PC-9 (cell line): ENCODE measurements at regions not wholly inside any gene's neighbourhood (a gene's known extent, or its start where the extent isn't known, plus 50 kb on each side); places are given as distances from the start of the nearest gene placed in this dataset.

Source experiments
- BruUV-seq: library from RNA; stranded (reverse); fragments of 400-500 nt; replicated peaks from 2 replicates; lab custom pipeline; 2021; lab: Mats Ljungman, UMichigan
- CTCF ChIA-PET: fragments of 300-600 bp; sonication (Branson Sonifier 250); formaldehyde crosslinking; loops from one replicate; lab custom pipeline; 2022; ENCODE audit warnings: antibody characterized with exemption; lab: Charles Lee
- POLR2A ChIA-PET: fragments of 300-600 bp; sonication (Branson Sonifier 250); formaldehyde crosslinking; loops from one replicate; lab custom pipeline; 2022; ENCODE audit warnings: antibody characterized with exemption; ENCODE audit not compliant: unreplicated experiment; lab: Charles Lee
- DNase-seq, 2 experiments: peaks; one replicate each; pipeline versions ENCODE4 v3.0.0 to v3.0.0-alpha.2; 2015 to 2022; ENCODE audit warnings: mixed read lengths in 1 of 2
- H2AFZ ChIP-seq: fragments of 200-600 bp; sonication (generic); 2 replicates; pipeline ENCODE4 v1.8.1; 2017; ENCODE audit warnings: antibody characterized with exemption
- H3F3A ChIP-seq: fragments of 200-600 bp; sonication (generic); 2 replicates; pipeline ENCODE4 v1.8.1; 2017; ENCODE audit warnings: antibody characterized with exemption, mild to moderate bottlenecking, low read depth; ENCODE audit not compliant: insufficient read depth
- H3K27ac ChIP-seq: fragments of 200-600 bp; sonication (generic); 2 replicates; pipeline ENCODE4 v1.6.1; 2016; ENCODE audit warnings: mixed run types
- H3K27me3 ChIP-seq: fragments of 200-600 bp; sonication (generic); 2 replicates; pipeline ENCODE4 v1.6.1; 2016; ENCODE audit warnings: low read depth, mixed run types; ENCODE audit not compliant: insufficient read depth
- H3K36me3 ChIP-seq: fragments of 200-600 bp; sonication (generic); 2 replicates; pipeline ENCODE4 v1.6.1; 2016; ENCODE audit warnings: low read depth, mixed run types
- H3K4me1 ChIP-seq: fragments of 200-600 bp; sonication (generic); replicated peaks from 2 replicates; pipeline ENCODE4 v1.6.1; 2016; ENCODE audit warnings: mixed run types; ENCODE audit not compliant: insufficient read depth
- H3K4me2 ChIP-seq: fragments of 200-600 bp; sonication (generic); 2 replicates; pipeline ENCODE4 v1.6.1; 2017; ENCODE audit warnings: mixed run types
- H3K4me3 ChIP-seq: fragments of 200-600 bp; sonication (generic); 2 replicates; pipeline ENCODE4 v1.6.1; 2016; ENCODE audit warnings: mixed run types
- H3K79me2 ChIP-seq: fragments of 200-600 bp; sonication (generic); 2 replicates; pipeline ENCODE4 v1.6.1; 2017; ENCODE audit warnings: low read depth, mixed run types
- H3K9me2 ChIP-seq: fragments of 200-600 bp; sonication (generic); 2 replicates; pipeline ENCODE4 v1.8.1; 2017; ENCODE audit warnings: mild to moderate bottlenecking; ENCODE audit not compliant: insufficient read depth
- H3K9me3 ChIP-seq: fragments of 200-600 bp; sonication (generic); 2 replicates; pipeline ENCODE4 v1.8.1; 2016; ENCODE audit warnings: low read depth; ENCODE audit not compliant: insufficient read depth
- H4K20me1 ChIP-seq: fragments of 200-600 bp; sonication (generic); 2 replicates; pipeline ENCODE4 v1.8.1; 2017; ENCODE audit not compliant: insufficient read depth
- EZH2 ChIP-seq: fragments of 200-600 bp; sonication (generic); IDR thresholded peaks from 2 replicates; pipeline ENCODE4 v1.8.0; 2017; ENCODE audit warnings: antibody characterized with exemption, low read depth
- intact Hi-C: fragments of 100-400 bp; cut with micrococcal nuclease; formaldehyde crosslinking; loops from one replicate; pipeline ENCODE4 v1.10.0; 2022; ENCODE audit not compliant: unreplicated experiment
- TF ChIP-seq, protein P1 (sequence below): fragments of 200-600 bp; sonication (generic); conservative IDR thresholded peaks from 2 replicates; pipeline ENCODE4 v1.6.1; 2017; ENCODE audit warnings: mixed run types, antibody characterized with exemption, mild to moderate bottlenecking, moderate library complexity

DNA sequence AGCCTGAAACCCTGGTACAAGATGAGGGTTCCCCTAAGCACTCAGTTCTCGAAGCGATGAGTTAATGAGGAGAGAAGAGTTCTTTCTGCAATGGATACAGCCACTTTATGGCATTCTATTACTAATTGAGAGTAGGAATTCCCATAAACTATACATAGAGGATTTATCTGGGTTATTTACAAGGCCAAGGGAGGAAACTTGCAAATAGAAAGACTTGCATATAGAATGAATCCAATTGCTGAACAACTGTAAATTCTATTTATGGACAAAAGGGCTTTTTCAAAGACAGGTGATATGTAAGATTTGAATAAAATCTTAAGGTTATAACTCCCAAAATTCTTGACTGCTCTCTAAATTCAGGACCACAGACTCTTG, 182.2 kb downstream of the PPARGC1A start:
- POLR2A ChIA-PET: no interaction called here
- H3K4me1 ChIP-seq: no peaks in the 10 kb centered on the region
- no peaks in the 10 kb centered on the region for H3K79me2 ChIP-seq
- H3K9me3 ChIP-seq: no peaks in the 10 kb centered on the region
- TF ChIP-seq, protein P1, sequence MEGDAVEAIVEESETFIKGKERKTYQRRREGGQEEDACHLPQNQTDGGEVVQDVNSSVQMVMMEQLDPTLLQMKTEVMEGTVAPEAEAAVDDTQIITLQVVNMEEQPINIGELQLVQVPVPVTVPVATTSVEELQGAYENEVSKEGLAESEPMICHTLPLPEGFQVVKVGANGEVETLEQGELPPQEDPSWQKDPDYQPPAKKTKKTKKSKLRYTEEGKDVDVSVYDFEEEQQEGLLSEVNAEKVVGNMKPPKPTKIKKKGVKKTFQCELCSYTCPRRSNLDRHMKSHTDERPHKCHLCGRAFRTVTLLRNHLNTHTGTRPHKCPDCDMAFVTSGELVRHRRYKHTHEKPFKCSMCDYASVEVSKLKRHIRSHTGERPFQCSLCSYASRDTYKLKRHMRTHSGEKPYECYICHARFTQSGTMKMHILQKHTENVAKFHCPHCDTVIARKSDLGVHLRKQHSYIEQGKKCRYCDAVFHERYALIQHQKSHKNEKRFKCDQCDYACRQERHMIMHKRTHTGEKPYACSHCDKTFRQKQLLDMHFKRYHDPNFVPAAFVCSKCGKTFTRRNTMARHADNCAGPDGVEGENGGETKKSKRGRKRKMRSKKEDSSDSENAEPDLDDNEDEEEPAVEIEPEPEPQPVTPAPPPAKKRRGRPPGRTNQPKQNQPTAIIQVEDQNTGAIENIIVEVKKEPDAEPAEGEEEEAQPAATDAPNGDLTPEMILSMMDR: no peak
- no peak for TF ChIP-seq EZH2
- H3K4me2 ChIP-seq: no peak overlapping the region
- no peaks in the 10 kb centered on the region for H3K27me3 ChIP-seq
- no peaks in the 10 kb centered on the region for H3K36me3 ChIP-seq
- no TSS peak for BruUV-seq
- no peak overlapping the region for H3K27ac ChIP-seq
- H2AFZ ChIP-seq: no peak overlapping the region
- CTCF ChIA-PET: no interaction called here
- H4K20me1 ChIP-seq: no peaks in the 10 kb centered on the region
- H3K9me2 ChIP-seq: no peaks in the 10 kb centered on the region
- H3F3A ChIP-seq: no peaks in the 10 kb centered on the region
- DNase-seq: no peak
- H3K4me3 ChIP-seq: no peak overlapping the region
- intact Hi-C loops: no loop called here

DNA sequence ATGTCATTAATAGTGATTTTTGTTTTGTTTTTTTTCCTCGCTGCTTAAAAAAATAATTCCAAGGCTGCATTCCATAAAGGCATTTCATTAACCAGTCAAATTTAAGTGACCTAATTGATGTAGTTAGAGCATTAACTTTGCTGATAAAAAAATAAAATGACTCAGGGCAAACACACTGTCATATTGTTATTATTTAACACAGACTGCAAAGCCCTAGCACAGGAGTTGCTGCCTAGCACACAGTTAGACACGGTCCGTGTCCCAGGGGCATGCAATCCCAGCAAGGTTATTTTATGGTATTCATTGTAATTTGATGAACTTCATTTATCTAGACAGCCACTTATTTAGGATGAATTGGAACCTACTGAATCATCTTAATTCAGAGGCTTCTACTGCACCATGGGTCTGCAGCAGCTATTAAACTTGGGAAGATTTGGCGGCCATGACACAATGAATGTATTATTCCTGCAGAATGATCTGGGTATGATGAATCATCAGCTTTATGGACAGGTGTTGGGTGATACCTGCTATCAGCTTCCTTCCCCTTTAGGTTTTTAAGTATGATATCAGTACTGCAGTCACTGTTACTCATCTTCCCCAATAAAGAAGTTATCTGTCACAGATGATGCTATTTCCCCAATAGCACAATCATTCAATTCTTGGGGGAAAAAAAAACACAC, 182.7 kb downstream of the PPARGC1A start:
- Histone ChIP-seq H3K4me1 (no peaks in the 10 kb centered on the region), H3K9me3 (no peaks in the 10 kb centered on the region), H3K4me3 (no peak overlapping the region), H3F3A (no peaks in the 10 kb centered on the region), H4K20me1 (no peaks in the 10 kb centered on the region), H3K27me3 (no peaks in the 10 kb centered on the region), H2AFZ (no peak overlapping the region), H3K36me3 (no peaks in the 10 kb centered on the region), H3K4me2 (no peak overlapping the region), H3K27ac (no peak overlapping the region), H3K79me2 (no peaks in the 10 kb centered on the region), H3K9me2 (no peaks in the 10 kb centered on the region)
- ChIA-PET POLR2A (no interaction called here), CTCF (no interaction called here)
- no peak for DNase-seq
- TF ChIP-seq EZH2: no peak
- TF ChIP-seq, protein P1: no peak
- intact Hi-C loops: no loop called here
- BruUV-seq: no TSS peak

DNA sequence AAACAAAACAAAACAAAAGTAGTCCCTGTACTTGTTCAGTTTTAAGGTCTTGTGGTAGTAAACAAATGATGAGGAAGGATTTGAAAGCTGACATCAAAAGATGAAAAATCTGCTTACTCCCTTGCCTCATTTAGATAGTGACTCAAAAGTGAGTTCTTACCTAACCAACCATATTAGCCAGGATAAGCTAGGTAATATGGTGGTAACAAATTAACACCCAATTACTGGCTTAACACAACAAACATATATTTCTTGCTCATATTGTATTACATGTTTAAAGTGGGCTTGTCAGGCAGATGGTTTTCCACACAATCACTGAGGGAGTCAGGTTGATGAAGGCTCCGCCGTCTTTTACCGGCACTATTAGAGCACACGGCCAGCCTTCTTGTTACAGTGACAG, 189.7 kb downstream of the PPARGC1A start:
- H3F3A ChIP-seq: no peaks in the 10 kb centered on the region
- H3K79me2 ChIP-seq: no peaks in the 10 kb centered on the region
- intact Hi-C loops: no loop called here
- H2AFZ ChIP-seq: no peak overlapping the region
- H3K9me3 ChIP-seq: no peaks in the 10 kb centered on the region
- no TSS peak for BruUV-seq
- H4K20me1 ChIP-seq: no peaks in the 10 kb centered on the region
- no peak overlapping the region for H3K4me2 ChIP-seq
- H3K27ac ChIP-seq: no peak overlapping the region
- POLR2A ChIA-PET: no interaction called here
- TF ChIP-seq, protein P1: no peak
- TF ChIP-seq EZH2: no peak
- H3K4me3 ChIP-seq: no peak overlapping the region
- CTCF ChIA-PET: no interaction called here
- H3K9me2 ChIP-seq: no peaks in the 10 kb centered on the region; the same call in 1 of the 2 replicates
- DNase-seq: no peak
- H3K4me1 ChIP-seq: no peaks in the 10 kb centered on the region
- H3K27me3 ChIP-seq: no peaks in the 10 kb centered on the region
- no peaks in the 10 kb centered on the region for H3K36me3 ChIP-seq
